ENCODE measurements at regions not wholly inside any gene's neighbourhood (a gene's known extent, or its start where the extent isn't known, plus 50 kb on each side); places are given as distances from the start of the nearest gene placed in this dataset.

DNA sequence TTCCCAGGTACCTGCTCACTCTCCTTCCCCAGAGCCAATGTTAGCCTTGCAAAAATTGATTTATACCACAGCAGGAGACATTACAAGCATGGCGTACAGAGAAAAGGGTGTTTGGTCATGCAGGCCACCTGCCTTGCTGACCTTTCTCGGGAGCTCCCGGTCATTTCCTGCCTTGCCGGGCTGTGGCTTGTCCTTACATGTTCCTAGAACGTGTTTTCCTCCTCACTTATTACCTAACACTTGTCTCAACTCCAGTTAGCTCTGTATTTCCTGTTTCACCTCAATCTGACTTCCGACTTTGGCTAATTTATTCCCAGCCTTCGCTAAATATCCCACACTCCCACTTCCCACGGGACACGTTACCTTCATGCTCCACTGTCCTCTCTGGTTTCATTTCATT, 282.5 kb downstream of the ICE1 start:
- Histone ChIP-seq H3K4me3 (replicated peaks; ENCODE audit: insufficient read depth, low read length) (no peak overlapping the region), H3K27me3 (ENCODE audit: insufficient read depth, poor library complexity, severe bottlenecking) (no peaks in the 10 kb centered on the region), H3K27ac (replicated peaks) (no peak overlapping the region)
- DNase-seq (ENCODE audit: low read depth in 1 of 2, low spot score in 1 of 2) = no peak
- TF ChIP-seq, protein P1, sequence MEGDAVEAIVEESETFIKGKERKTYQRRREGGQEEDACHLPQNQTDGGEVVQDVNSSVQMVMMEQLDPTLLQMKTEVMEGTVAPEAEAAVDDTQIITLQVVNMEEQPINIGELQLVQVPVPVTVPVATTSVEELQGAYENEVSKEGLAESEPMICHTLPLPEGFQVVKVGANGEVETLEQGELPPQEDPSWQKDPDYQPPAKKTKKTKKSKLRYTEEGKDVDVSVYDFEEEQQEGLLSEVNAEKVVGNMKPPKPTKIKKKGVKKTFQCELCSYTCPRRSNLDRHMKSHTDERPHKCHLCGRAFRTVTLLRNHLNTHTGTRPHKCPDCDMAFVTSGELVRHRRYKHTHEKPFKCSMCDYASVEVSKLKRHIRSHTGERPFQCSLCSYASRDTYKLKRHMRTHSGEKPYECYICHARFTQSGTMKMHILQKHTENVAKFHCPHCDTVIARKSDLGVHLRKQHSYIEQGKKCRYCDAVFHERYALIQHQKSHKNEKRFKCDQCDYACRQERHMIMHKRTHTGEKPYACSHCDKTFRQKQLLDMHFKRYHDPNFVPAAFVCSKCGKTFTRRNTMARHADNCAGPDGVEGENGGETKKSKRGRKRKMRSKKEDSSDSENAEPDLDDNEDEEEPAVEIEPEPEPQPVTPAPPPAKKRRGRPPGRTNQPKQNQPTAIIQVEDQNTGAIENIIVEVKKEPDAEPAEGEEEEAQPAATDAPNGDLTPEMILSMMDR (IDR thresholded peaks at IDR 0.05; ENCODE audit: insufficient read depth, low read length) = no peak
- TF ChIP-seq GABPA (IDR thresholded peaks at IDR 0.05; ENCODE audit: low read depth) = no peak
- TF ChIP-seq, protein P2, sequence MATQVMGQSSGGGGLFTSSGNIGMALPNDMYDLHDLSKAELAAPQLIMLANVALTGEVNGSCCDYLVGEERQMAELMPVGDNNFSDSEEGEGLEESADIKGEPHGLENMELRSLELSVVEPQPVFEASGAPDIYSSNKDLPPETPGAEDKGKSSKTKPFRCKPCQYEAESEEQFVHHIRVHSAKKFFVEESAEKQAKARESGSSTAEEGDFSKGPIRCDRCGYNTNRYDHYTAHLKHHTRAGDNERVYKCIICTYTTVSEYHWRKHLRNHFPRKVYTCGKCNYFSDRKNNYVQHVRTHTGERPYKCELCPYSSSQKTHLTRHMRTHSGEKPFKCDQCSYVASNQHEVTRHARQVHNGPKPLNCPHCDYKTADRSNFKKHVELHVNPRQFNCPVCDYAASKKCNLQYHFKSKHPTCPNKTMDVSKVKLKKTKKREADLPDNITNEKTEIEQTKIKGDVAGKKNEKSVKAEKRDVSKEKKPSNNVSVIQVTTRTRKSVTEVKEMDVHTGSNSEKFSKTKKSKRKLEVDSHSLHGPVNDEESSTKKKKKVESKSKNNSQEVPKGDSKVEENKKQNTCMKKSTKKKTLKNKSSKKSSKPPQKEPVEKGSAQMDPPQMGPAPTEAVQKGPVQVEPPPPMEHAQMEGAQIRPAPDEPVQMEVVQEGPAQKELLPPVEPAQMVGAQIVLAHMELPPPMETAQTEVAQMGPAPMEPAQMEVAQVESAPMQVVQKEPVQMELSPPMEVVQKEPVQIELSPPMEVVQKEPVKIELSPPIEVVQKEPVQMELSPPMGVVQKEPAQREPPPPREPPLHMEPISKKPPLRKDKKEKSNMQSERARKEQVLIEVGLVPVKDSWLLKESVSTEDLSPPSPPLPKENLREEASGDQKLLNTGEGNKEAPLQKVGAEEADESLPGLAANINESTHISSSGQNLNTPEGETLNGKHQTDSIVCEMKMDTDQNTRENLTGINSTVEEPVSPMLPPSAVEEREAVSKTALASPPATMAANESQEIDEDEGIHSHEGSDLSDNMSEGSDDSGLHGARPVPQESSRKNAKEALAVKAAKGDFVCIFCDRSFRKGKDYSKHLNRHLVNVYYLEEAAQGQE (IDR thresholded peaks at IDR 0.05; ENCODE audit: insufficient replicate concordance, low read depth) = no peak
- no peak for TF ChIP-seq SPI1 (IDR thresholded peaks at IDR 0.05; ENCODE audit: borderline replicate concordance, low read depth)
- no peak for TF ChIP-seq POLR2AphosphoS5 (IDR thresholded peaks at IDR 0.05; ENCODE audit: low read depth)

DNA sequence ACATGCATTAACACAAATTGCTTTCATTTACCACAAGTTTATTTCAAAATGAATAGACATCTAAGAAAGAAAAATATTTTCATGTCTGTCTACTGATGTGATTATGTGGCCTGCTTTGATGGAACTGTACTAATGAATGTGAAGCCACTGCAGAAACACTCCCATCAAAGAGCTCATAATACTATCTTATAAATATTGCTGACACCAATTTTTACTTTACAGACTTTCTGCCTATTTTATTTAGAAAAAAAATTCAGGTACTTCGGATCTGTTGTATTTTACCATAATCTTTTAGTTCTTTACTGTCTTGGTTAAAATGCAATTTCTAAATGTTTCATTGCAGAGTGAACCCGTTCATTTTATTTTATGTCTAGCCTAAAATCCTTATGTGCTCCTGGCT, 281.9 kb downstream of the ICE1 start:
- no peak for TF ChIP-seq SPI1 (IDR thresholded peaks at IDR 0.05; ENCODE audit: borderline replicate concordance, low read depth)
- TF ChIP-seq, protein P1 (IDR thresholded peaks at IDR 0.05; ENCODE audit: insufficient read depth, low read length) = no peak
- TF ChIP-seq, protein P2 (IDR thresholded peaks at IDR 0.05; ENCODE audit: insufficient replicate concordance, low read depth) = no peak
- no peak for TF ChIP-seq GABPA (IDR thresholded peaks at IDR 0.05; ENCODE audit: low read depth)
- Histone ChIP-seq H3K27ac (replicated peaks) (no peak overlapping the region), H3K27me3 (ENCODE audit: insufficient read depth, poor library complexity, severe bottlenecking) (no peaks in the 10 kb centered on the region), H3K4me3 (replicated peaks; ENCODE audit: insufficient read depth, low read length) (no peak overlapping the region)
- DNase-seq (ENCODE audit: low read depth in 1 of 2, low spot score in 1 of 2) = no peak

DNA sequence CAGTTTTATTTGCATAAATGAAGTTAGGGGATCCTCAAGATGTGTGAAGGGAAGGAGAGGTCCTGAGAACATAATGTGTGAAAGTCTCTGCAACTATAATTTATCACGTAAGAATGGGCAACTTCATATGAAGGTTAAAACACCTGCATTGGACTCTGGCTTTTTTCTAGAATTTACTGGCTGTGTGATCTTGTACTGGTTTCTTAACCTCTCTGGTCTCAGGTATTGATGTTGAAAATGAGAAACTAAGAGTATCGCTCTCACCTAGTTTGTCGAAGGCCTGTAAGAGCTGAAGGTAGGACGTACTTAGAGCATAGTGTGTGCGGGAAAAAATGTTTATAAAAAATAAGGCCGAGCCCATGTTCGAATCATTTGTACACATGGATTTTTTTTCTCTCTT, 280.5 kb downstream of the ICE1 start:
- TF ChIP-seq, protein P1 (IDR thresholded peaks at IDR 0.05; ENCODE audit: insufficient read depth, low read length) = no peak
- TF ChIP-seq POLR2AphosphoS5 (IDR thresholded peaks at IDR 0.05; ENCODE audit: low read depth) = no peak
- TF ChIP-seq, protein P2 (IDR thresholded peaks at IDR 0.05; ENCODE audit: insufficient replicate concordance, low read depth) = no peak
- TF ChIP-seq SPI1 (IDR thresholded peaks at IDR 0.05; ENCODE audit: borderline replicate concordance, low read depth) = no peak
- TF ChIP-seq GABPA (IDR thresholded peaks at IDR 0.05; ENCODE audit: low read depth) = no peak
- DNase-seq (ENCODE audit: low read depth in 1 of 2, low spot score in 1 of 2) = no peak
- Histone ChIP-seq H3K27me3 (ENCODE audit: insufficient read depth, poor library complexity, severe bottlenecking) (no peaks in the 10 kb centered on the region), H3K27ac (replicated peaks) (no peak overlapping the region), H3K4me3 (replicated peaks; ENCODE audit: insufficient read depth, low read length) (no peak overlapping the region)

Data from HL-60 (cell line).